ENCODE measurements at regions not wholly inside any gene's neighbourhood (a gene's known extent, or its start where the extent isn't known, plus 50 kb on each side); places are given as distances from the start of the nearest gene placed in this dataset.

GRCh38 chr18:77897606-77898005 is 648.0 kb downstream of the GALR1 start:
- H3K4me3 Mint-ChIP-seq = no peak overlapping the region
- peaks cover 3% of the 10 kb centered on the region for H3K27me3 ChIP-seq (ENCODE audit: control insufficient read depth, insufficient read depth, low read length)
- H3K9me3 ChIP-seq (ENCODE audit: control insufficient read depth in 2 of 2, low read length in 2 of 2) = no peaks in the 10 kb centered on the region
- H3K27ac Mint-ChIP-seq = no peak overlapping the region
- no peaks in the 10 kb centered on the region for H3K36me3 Mint-ChIP-seq
- no peak overlapping the region for H3K4me3 ChIP-seq (ENCODE audit: low read depth, low read length)
- peaks cover 4% of the 10 kb centered on the region for H3K27me3 Mint-ChIP-seq
- peaks cover 0 to 8% (median under 1%) of the 10 kb centered on the region in 4 donors for H3K4me1 Mint-ChIP-seq
- DNase-seq (no peak), ATAC-seq (ENCODE audit: low read depth in 2 of 2) (no peak)
- peaks cover 4% of the 10 kb centered on the region for H3K4me1 ChIP-seq (ENCODE audit: control insufficient read depth, insufficient read depth, low read length, poor library complexity, severe bottlenecking)
- no peaks in the 10 kb centered on the region for H3K36me3 ChIP-seq (ENCODE audit: control insufficient read depth, insufficient read depth, low read length)
- H3K27ac ChIP-seq (ENCODE audit: insufficient read depth, low read length, poor library complexity, severe bottlenecking) = no peak overlapping the region
- H3K9me3 Mint-ChIP-seq = no peaks in the 10 kb centered on the region

GRCh38 chr18:77899972-77900754 is 650.5 kb downstream of the GALR1 start:
- no peak overlapping the region for H3K27ac ChIP-seq (ENCODE audit: insufficient read depth, low read length, poor library complexity, severe bottlenecking)
- peak overlapping the region in 1 of 4 donors; percentile 33 for H3K4me3 Mint-ChIP-seq
- peaks cover 0 to 8% (median under 1%) of the 10 kb centered on the region in 4 donors for H3K4me1 Mint-ChIP-seq
- peaks cover 4% of the 10 kb centered on the region for H3K4me1 ChIP-seq (ENCODE audit: control insufficient read depth, insufficient read depth, low read length, poor library complexity, severe bottlenecking)
- peaks cover 3% of the 10 kb centered on the region for H3K27me3 ChIP-seq (ENCODE audit: control insufficient read depth, insufficient read depth, low read length)
- H3K9me3 ChIP-seq (ENCODE audit: control insufficient read depth in 2 of 2, low read length in 2 of 2) = no peaks in the 10 kb centered on the region
- no peaks in the 10 kb centered on the region for H3K9me3 Mint-ChIP-seq
- no peak overlapping the region for H3K4me3 ChIP-seq (ENCODE audit: low read depth, low read length)
- DNase-seq (peak; percentile 23 to 70 (median 47)), ATAC-seq (ENCODE audit: low read depth in 2 of 2) (peak; percentile 83 to 87)
- no peaks in the 10 kb centered on the region for H3K36me3 Mint-ChIP-seq
- no peaks in the 10 kb centered on the region for H3K36me3 ChIP-seq (ENCODE audit: control insufficient read depth, insufficient read depth, low read length)
- peaks cover 4% of the 10 kb centered on the region for H3K27me3 Mint-ChIP-seq
- no peak overlapping the region for H3K27ac Mint-ChIP-seq

GRCh38 chr18:77905011-77905410 is 655.4 kb downstream of the GALR1 start:
- Mint-ChIP-seq H3K36me3 (no peaks in the 10 kb centered on the region), H3K4me1 (peaks cover 0 to 4% (median 0%) of the 10 kb centered on the region in 4 donors), H3K27me3 (peaks cover 4% of the 10 kb centered on the region), H3K9me3 (no peaks in the 10 kb centered on the region), H3K4me3 (no peak overlapping the region), H3K27ac (no peak overlapping the region)
- peaks cover under 1% of the 10 kb centered on the region for H3K4me1 ChIP-seq (ENCODE audit: control insufficient read depth, insufficient read depth, low read length, poor library complexity, severe bottlenecking)
- H3K4me3 ChIP-seq (ENCODE audit: low read depth, low read length) = no peak overlapping the region
- H3K27me3 ChIP-seq (ENCODE audit: control insufficient read depth, insufficient read depth, low read length) = no peaks in the 10 kb centered on the region
- no peak overlapping the region for H3K27ac ChIP-seq (ENCODE audit: insufficient read depth, low read length, poor library complexity, severe bottlenecking)
- DNase-seq = no peak
- H3K36me3 ChIP-seq (ENCODE audit: control insufficient read depth, insufficient read depth, low read length) = no peaks in the 10 kb centered on the region
- no peak for ATAC-seq (ENCODE audit: low read depth in 2 of 2)
- H3K9me3 ChIP-seq (ENCODE audit: control insufficient read depth in 2 of 2, low read length in 2 of 2) = no peaks in the 10 kb centered on the region

- Histone ChIP-seq H3K9me3 (ENCODE audit: control insufficient read depth in 2 of 2, low read length in 2 of 2) (no peaks in the 10 kb centered on the region), H3K27me3 (ENCODE audit: control insufficient read depth, insufficient read depth, low read length) (no peaks in the 10 kb centered on the region), H3K36me3 (ENCODE audit: control insufficient read depth, insufficient read depth, low read length) (no peaks in the 10 kb centered on the region), H3K4me1 (ENCODE audit: control insufficient read depth, insufficient read depth, low read length, poor library complexity, severe bottlenecking) (no peaks in the 10 kb centered on the region), H3K4me3 (ENCODE audit: low read depth, low read length) (no peak overlapping the region), H3K27ac (ENCODE audit: insufficient read depth, low read length, poor library complexity, severe bottlenecking) (no peak overlapping the region)
- Mint-ChIP-seq H3K4me1 (peaks cover 0 to under 1% (median 0%) of the 10 kb centered on the region in 4 donors), H3K36me3 (no peaks in the 10 kb centered on the region), H3K9me3 (no peaks in the 10 kb centered on the region), H3K27me3 (peaks cover 4% of the 10 kb centered on the region), H3K4me3 (no peak overlapping the region), H3K27ac (no peak overlapping the region)
- no peak for DNase-seq
- no peak for ATAC-seq (ENCODE audit: low read depth in 2 of 2)
Measured at GRCh38 chr18:77905449-77906055, 655.9 kb downstream of the GALR1 start.

GRCh38 chr18:77906103-77906892 is 656.6 kb downstream of the GALR1 start:
- no peaks in the 10 kb centered on the region for H3K36me3 Mint-ChIP-seq
- no peak overlapping the region for H3K4me3 Mint-ChIP-seq
- ATAC-seq (ENCODE audit: low read depth in 2 of 2) (no peak), DNase-seq (no peak)
- H3K27ac Mint-ChIP-seq = no peak overlapping the region
- no peak overlapping the region for H3K4me3 ChIP-seq (ENCODE audit: low read depth, low read length)
- no peaks in the 10 kb centered on the region for H3K4me1 Mint-ChIP-seq
- peaks cover 0 to 2% (median 0%) of the 10 kb centered on the region in 7 donors for H3K9me3 Mint-ChIP-seq
- no peaks in the 10 kb centered on the region for H3K4me1 ChIP-seq (ENCODE audit: control insufficient read depth, insufficient read depth, low read length, poor library complexity, severe bottlenecking)
- H3K27me3 Mint-ChIP-seq = peaks cover 4% of the 10 kb centered on the region
- H3K27me3 ChIP-seq (ENCODE audit: control insufficient read depth, insufficient read depth, low read length) = no peaks in the 10 kb centered on the region
- no peaks in the 10 kb centered on the region for H3K36me3 ChIP-seq (ENCODE audit: control insufficient read depth, insufficient read depth, low read length)
- H3K9me3 ChIP-seq (ENCODE audit: control insufficient read depth in 2 of 2, low read length in 2 of 2) = no peaks in the 10 kb centered on the region
- no peak overlapping the region for H3K27ac ChIP-seq (ENCODE audit: insufficient read depth, low read length, poor library complexity, severe bottlenecking)

GRCh38 chr18:77910347-77910746 is 660.7 kb downstream of the GALR1 start:
- ATAC-seq (ENCODE audit: low read depth in 2 of 2) (no peak), DNase-seq (no peak)
- Mint-ChIP-seq H3K9me3 (peaks cover 0 to 2% (median 0%) of the 10 kb centered on the region in 7 donors), H3K4me1 (no peaks in the 10 kb centered on the region), H3K27ac (no peak overlapping the region), H3K4me3 (no peak overlapping the region), H3K36me3 (no peaks in the 10 kb centered on the region), H3K27me3 (no peaks in the 10 kb centered on the region)
- no peaks in the 10 kb centered on the region for H3K4me1 ChIP-seq (ENCODE audit: control insufficient read depth, insufficient read depth, low read length, poor library complexity, severe bottlenecking)
- no peak overlapping the region for H3K27ac ChIP-seq (ENCODE audit: insufficient read depth, low read length, poor library complexity, severe bottlenecking)
- H3K9me3 ChIP-seq (ENCODE audit: control insufficient read depth in 2 of 2, low read length in 2 of 2) = no peaks in the 10 kb centered on the region
- H3K27me3 ChIP-seq (ENCODE audit: control insufficient read depth, insufficient read depth, low read length) = no peaks in the 10 kb centered on the region
- no peaks in the 10 kb centered on the region for H3K36me3 ChIP-seq (ENCODE audit: control insufficient read depth, insufficient read depth, low read length)
- H3K4me3 ChIP-seq (ENCODE audit: low read depth, low read length) = no peak overlapping the region

- no peaks in the 10 kb centered on the region for H3K36me3 ChIP-seq (ENCODE audit: control insufficient read depth, insufficient read depth, low read length)
- no peaks in the 10 kb centered on the region for H3K27me3 ChIP-seq (ENCODE audit: control insufficient read depth, insufficient read depth, low read length)
- DNase-seq (no peak), ATAC-seq (ENCODE audit: low read depth in 2 of 2) (no peak)
- Mint-ChIP-seq H3K36me3 (no peaks in the 10 kb centered on the region), H3K9me3 (peaks cover 0 to 2% (median 0%) of the 10 kb centered on the region in 7 donors), H3K4me3 (no peak overlapping the region), H3K4me1 (no peaks in the 10 kb centered on the region), H3K27ac (no peak overlapping the region), H3K27me3 (no peaks in the 10 kb centered on the region)
- no peaks in the 10 kb centered on the region for H3K9me3 ChIP-seq (ENCODE audit: control insufficient read depth in 2 of 2, low read length in 2 of 2)
- no peak overlapping the region for H3K4me3 ChIP-seq (ENCODE audit: low read depth, low read length)
- H3K27ac ChIP-seq (ENCODE audit: insufficient read depth, low read length, poor library complexity, severe bottlenecking) = no peak overlapping the region
- H3K4me1 ChIP-seq (ENCODE audit: control insufficient read depth, insufficient read depth, low read length, poor library complexity, severe bottlenecking) = no peaks in the 10 kb centered on the region
Measured at GRCh38 chr18:77911971-77912605, 662.4 kb downstream of the GALR1 start.
